A673 (cell line): ENCODE measurements at regions not wholly inside any gene's neighbourhood (a gene's known extent, or its start where the extent isn't known, plus 50 kb on each side); places are given as distances from the start of the nearest gene placed in this dataset.
"Not testable (repeated sequence)": the region's sequence is repeated elsewhere in the genome, so short reads cannot be mapped to it uniquely, and the experiment has no call there.

ENCODE experiments used
- EZH2 ChIP-seq: fragments of 200-600 bp; sonication (generic); IDR thresholded peaks from 2 replicates; pipeline ENCODE4 v1.6.1; 2017; ENCODE audit warnings: borderline replicate concordance, low read depth, mild to moderate bottlenecking, mixed read lengths, antibody characterized with exemption, low read length; ENCODE audit not compliant: poor library complexity, severe bottlenecking
- TF ChIP-seq, protein P1 (sequence below): fragments of 300-800, 200-600 bp; sonication (generic); conservative IDR thresholded peaks from 2 replicates; pipeline ENCODE4 v1.5.1; 2017; ENCODE audit warnings: low read depth, mild to moderate bottlenecking, antibody characterized with exemption, low read length, moderate library complexity, mixed read lengths

DNA sequence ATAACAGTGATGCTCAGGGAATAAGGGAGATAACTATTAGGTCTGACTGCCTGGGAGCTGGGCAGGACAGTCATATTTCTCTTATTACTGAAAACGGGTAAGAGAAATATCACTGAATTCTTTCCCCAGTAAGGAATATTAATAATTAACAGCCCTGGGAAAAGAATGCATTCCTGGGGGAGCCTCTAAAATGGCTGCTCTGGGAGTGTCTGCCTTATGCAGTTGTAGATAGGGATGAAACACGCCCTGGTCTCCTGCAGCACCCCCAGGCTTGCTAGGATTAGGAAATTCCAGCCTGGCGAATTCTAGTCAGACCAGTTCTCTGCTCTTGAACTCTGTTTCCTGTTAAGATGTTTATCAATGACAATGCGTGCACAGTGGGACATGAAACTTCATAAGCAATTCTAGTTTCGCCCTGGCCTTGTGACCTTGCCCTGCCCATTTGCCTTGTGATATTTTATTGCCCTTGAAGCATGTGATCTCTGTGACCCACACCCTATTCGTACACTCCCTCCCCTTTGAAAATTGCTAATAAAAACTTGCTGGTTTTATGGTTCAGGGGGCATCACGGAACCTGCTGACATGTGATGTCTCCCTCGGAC, 170.6 kb upstream of the NABP1 start:
- TF ChIP-seq, protein P1, sequence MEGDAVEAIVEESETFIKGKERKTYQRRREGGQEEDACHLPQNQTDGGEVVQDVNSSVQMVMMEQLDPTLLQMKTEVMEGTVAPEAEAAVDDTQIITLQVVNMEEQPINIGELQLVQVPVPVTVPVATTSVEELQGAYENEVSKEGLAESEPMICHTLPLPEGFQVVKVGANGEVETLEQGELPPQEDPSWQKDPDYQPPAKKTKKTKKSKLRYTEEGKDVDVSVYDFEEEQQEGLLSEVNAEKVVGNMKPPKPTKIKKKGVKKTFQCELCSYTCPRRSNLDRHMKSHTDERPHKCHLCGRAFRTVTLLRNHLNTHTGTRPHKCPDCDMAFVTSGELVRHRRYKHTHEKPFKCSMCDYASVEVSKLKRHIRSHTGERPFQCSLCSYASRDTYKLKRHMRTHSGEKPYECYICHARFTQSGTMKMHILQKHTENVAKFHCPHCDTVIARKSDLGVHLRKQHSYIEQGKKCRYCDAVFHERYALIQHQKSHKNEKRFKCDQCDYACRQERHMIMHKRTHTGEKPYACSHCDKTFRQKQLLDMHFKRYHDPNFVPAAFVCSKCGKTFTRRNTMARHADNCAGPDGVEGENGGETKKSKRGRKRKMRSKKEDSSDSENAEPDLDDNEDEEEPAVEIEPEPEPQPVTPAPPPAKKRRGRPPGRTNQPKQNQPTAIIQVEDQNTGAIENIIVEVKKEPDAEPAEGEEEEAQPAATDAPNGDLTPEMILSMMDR: not testable (repeated sequence)
- not testable (repeated sequence) for TF ChIP-seq EZH2
